Prostate gland (tissue), 2 donors: ENCODE measurements at regions not wholly inside any gene's neighbourhood (a gene's known extent, or its start where the extent isn't known, plus 50 kb on each side); places are given as distances from the start of the nearest gene placed in this dataset.

Experiments
- DNase-seq: peaks from one replicate; pipeline ENCODE4 v3.0.0-alpha.2; 2019; ENCODE audit warnings: low spot score
- H3K27ac ChIP-seq, 2 donors: fragments of 200-600 bp; sonication (generic); 2 replicates each; pipeline ENCODE4 v1.5.1; 2017 to 2019
- H3K27me3 ChIP-seq: fragments of 200-600 bp; sonication (generic); replicated peaks from 2 replicates; pipeline ENCODE4 v1.5.1; 2019; ENCODE audit not compliant: insufficient read depth
- H3K36me3 ChIP-seq, 2 donors: fragments of 200-600 bp; sonication (generic); 1 replicate in 1 of 2; 2 replicates in 1 of 2; pipeline versions ENCODE4 v1.5.1 to v1.8.1; 2017 to 2019
- H3K4me1 ChIP-seq: fragments of 200-600 bp; sonication (generic); replicated peaks from 2 replicates; pipeline ENCODE4 v1.5.1; 2019
- H3K4me3 ChIP-seq, 2 donors: fragments of 200-600 bp; sonication (generic); 2 replicates each; pipeline ENCODE4 v1.5.1; 2017 to 2019
- H3K9me3 ChIP-seq: fragments of 200-600 bp; sonication (generic); 2 replicates; pipeline ENCODE4 v1.5.1; 2017
- CTCF ChIP-seq, 4 experiments: fragments of 200-600 bp in 2 of 4; fragments of 450-650 bp in 2 of 4; sonication (generic) in 2 of 4; IDR thresholded peaks; 1 replicate in 3 of 4; 2 replicates in 1 of 4; pipeline ENCODE4 v1.5.1; 2016 to 2019; ENCODE audit warnings: antibody characterized with exemption in 4 of 4, mild to moderate bottlenecking in 2 of 4, moderate library complexity in 2 of 4
- POLR2A ChIP-seq: fragments of 450-650 bp; IDR thresholded peaks from one replicate; pipeline ENCODE4 v1.6.1; 2016; ENCODE audit warnings: antibody characterized with exemption, mild to moderate bottlenecking
- POLR2AphosphoS5 ChIP-seq: sonication (generic); formaldehyde crosslinking; IDR thresholded peaks from one replicate; pipeline ENCODE4 v1.6.1; 2017; ENCODE audit warnings: antibody characterized with exemption
- WGBS: methylation state at CpG from one replicate; pipeline ENCODE4 v1.1.5; 2018; 5-methylcytosine and 5-hydroxymethylcytosine counted together
- intact Hi-C: fragments of 100-400 bp; cut with DNase I; formaldehyde crosslinking; loops from one replicate; pipeline ENCODE4 v1.14.2; 2022

- no peak overlapping the region for H3K27ac ChIP-seq
- no peaks in the 10 kb centered on the region for H3K4me1 ChIP-seq
- no peak for DNase-seq
- H3K4me3 ChIP-seq: no peak overlapping the region
- H3K27me3 ChIP-seq: no peaks in the 10 kb centered on the region
- intact Hi-C loops: no loop called here
- no peaks in the 10 kb centered on the region for H3K36me3 ChIP-seq
- 52% methylated on average over 8 of the region's 8 CpGs for WGBS
- TF ChIP-seq POLR2A: no peak
- TF ChIP-seq POLR2AphosphoS5: no peak
- TF ChIP-seq CTCF (IDR thresholded peaks at IDR 0.05): no peak
- H3K9me3 ChIP-seq: no peaks in the 10 kb centered on the region
Observed at GRCh38 chr1:188129856-188130838, 1301.4 kb downstream of the PLA2G4A start.

- 75% methylated on average over 2 of the region's 2 CpGs for WGBS
- DNase-seq: no peak
- intact Hi-C loops: no loop called here
- no peak overlapping the region for H3K27ac ChIP-seq
- H3K36me3 ChIP-seq: no peaks in the 10 kb centered on the region
- no peaks in the 10 kb centered on the region for H3K4me1 ChIP-seq
- TF ChIP-seq CTCF (IDR thresholded peaks at IDR 0.05): no peak
- no peak for TF ChIP-seq POLR2AphosphoS5
- TF ChIP-seq POLR2A: no peak
- no peaks in the 10 kb centered on the region for H3K27me3 ChIP-seq
- H3K4me3 ChIP-seq: no peak overlapping the region
- no peaks in the 10 kb centered on the region for H3K9me3 ChIP-seq
Observed at GRCh38 chr1:188137221-188137620, 1308.5 kb downstream of the PLA2G4A start.

GRCh38 chr1:188140958-188141357, 1312.2 kb downstream of the PLA2G4A start:
- Histone ChIP-seq H3K27me3 (no peaks in the 10 kb centered on the region), H3K9me3 (no peaks in the 10 kb centered on the region), H3K4me3 (no peak overlapping the region), H3K4me1 (no peaks in the 10 kb centered on the region), H3K27ac (no peak overlapping the region), H3K36me3 (no peaks in the 10 kb centered on the region)
- 14% methylated on average over 2 of the region's 2 CpGs for WGBS
- no peak for TF ChIP-seq CTCF (IDR thresholded peaks at IDR 0.05)
- intact Hi-C loops: no loop called here
- no peak for DNase-seq

- no peak for TF ChIP-seq POLR2AphosphoS5
- H3K9me3 ChIP-seq: no peaks in the 10 kb centered on the region
- H3K27ac ChIP-seq: no peak overlapping the region
- WGBS: 96% methylated on average over 11 of the region's 11 CpGs
- no peak for DNase-seq
- H3K4me3 ChIP-seq: no peak overlapping the region
- no peaks in the 10 kb centered on the region for H3K36me3 ChIP-seq
- no peaks in the 10 kb centered on the region for H3K4me1 ChIP-seq
- intact Hi-C loops: no loop called here
- no peaks in the 10 kb centered on the region for H3K27me3 ChIP-seq
Observed at GRCh38 chr1:188154196-188154595, 1325.4 kb downstream of the PLA2G4A start.

- H3K4me1 ChIP-seq: no peaks in the 10 kb centered on the region
- 95% methylated on average over 3 of the region's 3 CpGs for WGBS
- no peaks in the 10 kb centered on the region for H3K36me3 ChIP-seq
- no peak for DNase-seq
- intact Hi-C loops: no loop called here
- H3K27ac ChIP-seq: no peak overlapping the region
- no peaks in the 10 kb centered on the region for H3K9me3 ChIP-seq
- no peak for TF ChIP-seq POLR2AphosphoS5
- TF ChIP-seq POLR2A: no peak
- TF ChIP-seq CTCF (IDR thresholded peaks at IDR 0.05): no peak
- H3K27me3 ChIP-seq: no peaks in the 10 kb centered on the region
- H3K4me3 ChIP-seq: no peak overlapping the region
Observed at GRCh38 chr1:188154761-188155160, 1326.0 kb downstream of the PLA2G4A start.
